ENCODE measurements at regions not wholly inside any gene's neighbourhood (a gene's known extent, or its start where the extent isn't known, plus 50 kb on each side); places are given as distances from the start of the nearest gene placed in this dataset.

- in situ Hi-C loops (cut with HindIII; ENCODE audit: low sequenced_read_pairs) = no loop called here
Observed at GRCh38 chr6:87913974-87914373, 133.7 kb upstream of the SPACA1 start.

GRCh38 chr6:87912102-87912501 is 135.5 kb upstream of the SPACA1 start:
- in situ Hi-C loops (cut with HindIII; ENCODE audit: low sequenced_read_pairs) = no loop called here

- in situ Hi-C loops (cut with HindIII; ENCODE audit: low sequenced_read_pairs) = no loop called here
Observed at GRCh38 chr6:87909849-87910248, 137.8 kb upstream of the SPACA1 start.

- in situ Hi-C loops (cut with HindIII; ENCODE audit: low sequenced_read_pairs) = no loop called here
Observed at GRCh38 chr6:87908978-87909811, 138.4 kb upstream of the SPACA1 start.

- in situ Hi-C loops (cut with HindIII; ENCODE audit: low sequenced_read_pairs) = no loop called here
Observed at GRCh38 chr6:87907521-87907920, 140.1 kb upstream of the SPACA1 start.

- in situ Hi-C loops (cut with HindIII; ENCODE audit: low sequenced_read_pairs) = no loop called here
Observed at GRCh38 chr6:87905101-87905641, 142.5 kb upstream of the SPACA1 start.

GRCh38 chr6:87904011-87904410 is 143.6 kb upstream of the SPACA1 start:
- in situ Hi-C loops (cut with HindIII; ENCODE audit: low sequenced_read_pairs) = no loop called here

GRCh38 chr6:87903323-87903722 is 144.3 kb upstream of the SPACA1 start:
- in situ Hi-C loops (cut with HindIII; ENCODE audit: low sequenced_read_pairs) = no loop called here

GRCh38 chr6:87902383-87902782 is 145.3 kb upstream of the SPACA1 start:
- in situ Hi-C loops (cut with HindIII; ENCODE audit: low sequenced_read_pairs) = no loop called here

- in situ Hi-C loops (cut with HindIII; ENCODE audit: low sequenced_read_pairs) = no loop called here
Observed at GRCh38 chr6:87901613-87902012, 146.0 kb upstream of the SPACA1 start.

GRCh38 chr6:87900160-87900698 is 147.4 kb upstream of the SPACA1 start:
- in situ Hi-C loops (cut with HindIII; ENCODE audit: low sequenced_read_pairs) = no loop called here

- in situ Hi-C loops (cut with HindIII; ENCODE audit: low sequenced_read_pairs) = no loop called here
Observed at GRCh38 chr6:87899499-87900147, 148.0 kb upstream of the SPACA1 start.

- in situ Hi-C loops (cut with HindIII; ENCODE audit: low sequenced_read_pairs) = no loop called here
Observed at GRCh38 chr6:87897663-87898062, 150.0 kb upstream of the SPACA1 start.

GRCh38 chr6:87897013-87897412 is 150.6 kb upstream of the SPACA1 start:
- in situ Hi-C loops (cut with HindIII; ENCODE audit: low sequenced_read_pairs) = no loop called here

- in situ Hi-C loops (cut with HindIII; ENCODE audit: low sequenced_read_pairs) = no loop called here
Observed at GRCh38 chr6:87887266-87887665, 160.4 kb upstream of the SPACA1 start.

- in situ Hi-C loops (cut with HindIII; ENCODE audit: low sequenced_read_pairs) = no loop called here
Observed at GRCh38 chr6:87884203-87884602, 163.4 kb upstream of the SPACA1 start.

- in situ Hi-C loops (cut with HindIII; ENCODE audit: low sequenced_read_pairs) = no loop called here
Observed at GRCh38 chr6:87881342-87881895, 166.2 kb upstream of the SPACA1 start.

- in situ Hi-C loops (cut with HindIII; ENCODE audit: low sequenced_read_pairs) = no loop called here
Observed at GRCh38 chr6:87879132-87879861, 168.3 kb upstream of the SPACA1 start.

- in situ Hi-C loops (cut with HindIII; ENCODE audit: low sequenced_read_pairs) = no loop called here
Observed at GRCh38 chr6:87875781-87876180, 171.9 kb upstream of the SPACA1 start.

- in situ Hi-C loops (cut with HindIII; ENCODE audit: low sequenced_read_pairs) = no loop called here
Observed at GRCh38 chr6:87873556-87873955, 171.5 kb upstream of the AKIRIN2 start.

- in situ Hi-C loops (cut with HindIII; ENCODE audit: low sequenced_read_pairs) = no loop called here
Observed at GRCh38 chr6:87870556-87870955, 168.5 kb upstream of the AKIRIN2 start.
